Spinal cord (tissue), 9 donors: ENCODE measurements at regions not wholly inside any gene's neighbourhood (a gene's known extent, or its start where the extent isn't known, plus 50 kb on each side); places are given as distances from the start of the nearest gene placed in this dataset.
"Not testable (repeated sequence)": the region's sequence is repeated elsewhere in the genome, so short reads cannot be mapped to it uniquely, and the experiment has no call there.

Experiments used
- DNase-seq, 6 donors: peaks; one replicate each; pipeline versions ENCODE4 v3.0.0 to v3.0.0-alpha.2; 2013 to 2015; ENCODE audit warnings: low spot score in 6 of 6, low read depth in 4 of 6
- H3K27ac ChIP-seq: one replicate; pipeline ENCODE4 v1.5.1; 2013; ENCODE audit warnings: low read depth, low read length, control low read depth
- H3K27me3 ChIP-seq: one replicate; pipeline ENCODE4 v1.6.1; 2013; ENCODE audit warnings: low read length; ENCODE audit not compliant: control insufficient read depth, insufficient read depth
- H3K36me3 ChIP-seq: one replicate; pipeline ENCODE4 v1.6.1; 2013; ENCODE audit warnings: low read length; ENCODE audit not compliant: control insufficient read depth, insufficient read depth
- H3K4me1 ChIP-seq: one replicate; pipeline ENCODE4 v1.6.1; 2013; ENCODE audit warnings: low read length; ENCODE audit not compliant: control insufficient read depth, insufficient read depth
- H3K4me3 ChIP-seq: one replicate; pipeline ENCODE4 v1.5.1; 2013; ENCODE audit warnings: low read depth, low read length, control low read depth
- H3K9me3 ChIP-seq: one replicate; pipeline ENCODE4 v1.6.1; 2013; ENCODE audit warnings: low read length; ENCODE audit not compliant: control insufficient read depth, insufficient read depth
- WGBS: methylation state at CpG from one replicate; pipeline ENCODE4 v1.1.5; 2013; ENCODE audit warnings: missing lambda C conversion rate; ENCODE audit not compliant: insufficient coverage; 5-methylcytosine and 5-hydroxymethylcytosine counted together
- donor health status: healthy.

- 98% methylated on average over 9 of the region's 9 CpGs for WGBS
- H3K4me1 ChIP-seq, result not testable (repeated sequence)
Observed at GRCh38 chr2:237212356-237213279, 126.9 kb downstream of the COPS8 start.

GRCh38 chr2:237213315-237214022, 127.8 kb downstream of the COPS8 start:
- DNase-seq, result peak in 1 of 6 donors; percentile 40
- H3K27me3 ChIP-seq, result no peaks in the 10 kb centered on the region
- no peaks in the 10 kb centered on the region for H3K36me3 ChIP-seq
- H3K4me3 ChIP-seq, result no peak overlapping the region
- no peaks in the 10 kb centered on the region for H3K9me3 ChIP-seq
- WGBS, result 74% methylated on average over 3 of the region's 10 CpGs
- H3K27ac ChIP-seq, result no peak overlapping the region
- peaks cover 4% of the 10 kb centered on the region for H3K4me1 ChIP-seq

More at GRCh38 chr2:237212356-237213279, 126.9 kb downstream of the COPS8 start:
- not testable (repeated sequence) for H3K27me3 ChIP-seq, DNase-seq, H3K4me3 ChIP-seq, H3K36me3 ChIP-seq, H3K27ac ChIP-seq, H3K9me3 ChIP-seq

- no peak overlapping the region for H3K4me3 ChIP-seq
- 62% methylated on average over 5 of the region's 8 CpGs for WGBS
- H3K27me3 ChIP-seq, result no peaks in the 10 kb centered on the region
- no peaks in the 10 kb centered on the region for H3K9me3 ChIP-seq
- DNase-seq, result no peak
- no peaks in the 10 kb centered on the region for H3K36me3 ChIP-seq
- H3K27ac ChIP-seq, result no peak overlapping the region
- peaks cover under 1% of the 10 kb centered on the region for H3K4me1 ChIP-seq
Observed at GRCh38 chr2:237214030-237214675, 128.5 kb downstream of the COPS8 start.

GRCh38 chr2:237214963-237215362, 129.3 kb downstream of the COPS8 start:
- Histone ChIP-seq H3K9me3 (no peaks in the 10 kb centered on the region), H3K36me3 (no peaks in the 10 kb centered on the region), H3K4me1 (no peaks in the 10 kb centered on the region), H3K4me3 (no peak overlapping the region), H3K27ac (no peak overlapping the region), H3K27me3 (no peaks in the 10 kb centered on the region)
- DNase-seq, result no peak
- no CpG with 5 or more reads among the region's 2 CpGs for WGBS

GRCh38 chr2:237217995-237218616, 132.4 kb downstream of the COPS8 start:
- peak overlapping the region; percentile 53 for H3K27ac ChIP-seq
- no peaks in the 10 kb centered on the region for H3K36me3 ChIP-seq
- no peaks in the 10 kb centered on the region for H3K9me3 ChIP-seq
- H3K27me3 ChIP-seq, result no peaks in the 10 kb centered on the region
- no peak overlapping the region for H3K4me3 ChIP-seq
- WGBS, result 83% methylated on average over 4 of the region's 7 CpGs
- peak in 1 of 6 donors; percentile 25 for DNase-seq
- H3K4me1 ChIP-seq, result no peaks in the 10 kb centered on the region

GRCh38 chr2:237218756-237219155, 133.1 kb downstream of the COPS8 start:
- H3K9me3 ChIP-seq, result no peaks in the 10 kb centered on the region
- no peak overlapping the region for H3K4me3 ChIP-seq
- no peaks in the 10 kb centered on the region for H3K36me3 ChIP-seq
- no peaks in the 10 kb centered on the region for H3K4me1 ChIP-seq
- H3K27ac ChIP-seq, result no peak overlapping the region
- no peak for DNase-seq
- no CpG with 5 or more reads among the region's 2 CpGs for whole genome bisulfite sequencing
- H3K27me3 ChIP-seq, result no peaks in the 10 kb centered on the region

GRCh38 chr2:237219826-237220225, 134.1 kb downstream of the COPS8 start:
- Histone ChIP-seq H3K36me3 (no peaks in the 10 kb centered on the region), H3K9me3 (no peaks in the 10 kb centered on the region), H3K27me3 (no peaks in the 10 kb centered on the region), H3K4me1 (no peaks in the 10 kb centered on the region), H3K27ac (no peak overlapping the region), H3K4me3 (no peak overlapping the region)
- no CpG with 5 or more reads among the region's 4 CpGs for WGBS
- no peak for DNase-seq

- H3K27me3 ChIP-seq, result no peaks in the 10 kb centered on the region
- H3K4me1 ChIP-seq, result no peaks in the 10 kb centered on the region
- no peak overlapping the region for H3K4me3 ChIP-seq
- H3K27ac ChIP-seq, result no peak overlapping the region
- no peaks in the 10 kb centered on the region for H3K36me3 ChIP-seq
- H3K9me3 ChIP-seq, result no peaks in the 10 kb centered on the region
- no peak for DNase-seq
- WGBS, result 92% methylated on average over 6 of the region's 8 CpGs
Observed at GRCh38 chr2:237221443-237221842, 135.8 kb downstream of the COPS8 start.

- Histone ChIP-seq H3K9me3 (no peaks in the 10 kb centered on the region), H3K4me3 (no peak overlapping the region), H3K36me3 (no peaks in the 10 kb centered on the region), H3K4me1 (no peaks in the 10 kb centered on the region), H3K27me3 (no peaks in the 10 kb centered on the region), H3K27ac (no peak overlapping the region)
- 63% methylated on average over 5 of the region's 9 CpGs for WGBS
- no peak for DNase-seq
Observed at GRCh38 chr2:237222178-237222577, 136.5 kb downstream of the COPS8 start.
